IMR-90 (cell line): ENCODE measurements at regions not wholly inside any gene's neighbourhood (a gene's known extent, or its start where the extent isn't known, plus 50 kb on each side); places are given as distances from the start of the nearest gene placed in this dataset.

ENCODE experiments used
- ATAC-seq: fragments of 200-7000 bp; cut with Tn5 transposase; 2 replicates; pipeline ENCODE4 v1.9.1; 2020; ENCODE audit warnings: low read depth, mild to moderate bottlenecking, moderate library complexity
- BruUV-seq: library from RNA; stranded (reverse); fragments of 400-500 nt; replicated peaks from 2 replicates; lab custom pipeline; 2021; lab: Mats Ljungman, UMichigan
- CTCF ChIA-PET: fragments of 300-600 bp; formaldehyde crosslinking; extraction: SDS; loops from one replicate; lab custom pipeline; 2021; ENCODE audit warnings: antibody characterized with exemption; lab: Yijun Ruan, JAX
- POLR2A ChIA-PET: fragments of 300-600 bp; sonication (Branson Sonifier 250); formaldehyde crosslinking; loops from one replicate; lab custom pipeline; 2022; ENCODE audit warnings: antibody characterized with exemption; ENCODE audit not compliant: unreplicated experiment; lab: Charles Lee
- DNase-seq: peaks from one replicate; pipeline ENCODE4 v3.0.0; 2013
- H2AFZ ChIP-seq: replicated peaks from 2 replicates; pipeline ENCODE3; 2013; ENCODE audit warnings: low read length, mild to moderate bottlenecking; ENCODE audit not compliant: poor library complexity
- H2AK5ac ChIP-seq: 2 replicates; pipeline ENCODE4 v1.6.1; 2013; ENCODE audit warnings: low read depth, low read length, inconsistent platforms
- H2AK9ac ChIP-seq: replicated peaks from 2 replicates; pipeline ENCODE3; 2013; ENCODE audit warnings: mild to moderate bottlenecking, low read depth, low read length, moderate library complexity; ENCODE audit not compliant: poor library complexity
- H2BK120ac ChIP-seq: 2 replicates; pipeline ENCODE4 v1.6.1; 2013; ENCODE audit warnings: low read depth, low read length, inconsistent platforms
- H2BK15ac ChIP-seq: 3 replicates; pipeline ENCODE4 v1.6.1; 2013; ENCODE audit warnings: low read depth, low read length, inconsistent platforms
- H2BK20ac ChIP-seq: 2 replicates; pipeline ENCODE4 v1.6.1; 2013; ENCODE audit warnings: low read depth, mild to moderate bottlenecking, inconsistent platforms, low read length, moderate library complexity
- H2BK5ac ChIP-seq: 2 replicates; pipeline ENCODE4 v1.6.1; 2013; ENCODE audit warnings: mild to moderate bottlenecking, low read depth, low read length, inconsistent platforms; ENCODE audit not compliant: poor library complexity, severe bottlenecking
- H3K14ac ChIP-seq: replicated peaks from 2 replicates; pipeline ENCODE4 v1.6.1; 2013; ENCODE audit warnings: low read depth, low read length, inconsistent platforms
- H3K18ac ChIP-seq: 2 replicates; pipeline ENCODE4 v1.6.1; 2013; ENCODE audit warnings: low read depth, low read length, control low read depth
- H3K23ac ChIP-seq: 2 replicates; pipeline ENCODE4 v1.6.1; 2013; ENCODE audit warnings: low read depth, low read length, inconsistent platforms
- H3K27ac ChIP-seq: 2 replicates; pipeline ENCODE4 v1.5.1; 2013; ENCODE audit warnings: mild to moderate bottlenecking, control low read depth, low read length; ENCODE audit not compliant: insufficient read depth
- H3K27me3 ChIP-seq: 2 replicates; pipeline ENCODE4 v1.6.1; 2013; ENCODE audit warnings: low read length; ENCODE audit not compliant: control insufficient read depth, insufficient read depth
- H3K36me3 ChIP-seq: 2 replicates; pipeline ENCODE4 v1.6.1; 2013; ENCODE audit warnings: low read length, mixed read lengths; ENCODE audit not compliant: control insufficient read depth, insufficient read depth
- H3K4ac ChIP-seq: 2 replicates; pipeline ENCODE4 v1.6.1; 2013; ENCODE audit warnings: low read depth, low read length, inconsistent platforms
- H3K4me1 ChIP-seq: 2 replicates; pipeline ENCODE4 v1.6.1; 2013; ENCODE audit warnings: low read length, mixed read lengths; ENCODE audit not compliant: control insufficient read depth, insufficient read depth
- H3K4me2 ChIP-seq: 2 replicates; pipeline ENCODE4 v1.6.1; 2013; ENCODE audit warnings: low read depth, mild to moderate bottlenecking, control low read depth, low read length, moderate library complexity
- H3K4me3 ChIP-seq: 2 replicates; pipeline ENCODE4 v1.5.1; 2013; ENCODE audit warnings: low read depth, mild to moderate bottlenecking, control low read depth, low read length, moderate library complexity; ENCODE audit not compliant: insufficient read depth
- H3K56ac ChIP-seq: 2 replicates; pipeline ENCODE4 v1.6.1; 2013; ENCODE audit warnings: low read length, inconsistent platforms; ENCODE audit not compliant: insufficient read depth; ENCODE audit errors: extremely low read depth
- H3K79me1 ChIP-seq, 2 experiments: 2 replicates each; pipeline ENCODE4 v1.6.1; 2013; ENCODE audit warnings: low read length in 2 of 2, inconsistent platforms in 1 of 2, low read depth in 1 of 2
- H3K9ac ChIP-seq: 2 replicates; pipeline ENCODE4 v1.6.1; 2013; ENCODE audit warnings: low read depth, low read length, control low read depth
- H3K9me1 ChIP-seq: 2 replicates; pipeline ENCODE4 v1.6.1; 2013; ENCODE audit warnings: low read length, inconsistent platforms; ENCODE audit not compliant: insufficient read depth
- H3K9me3 ChIP-seq: 2 replicates; pipeline ENCODE4 v1.6.1; 2013; ENCODE audit warnings: low read length; ENCODE audit not compliant: control insufficient read depth, insufficient read depth
- H4K20me1 ChIP-seq: 2 replicates; pipeline ENCODE4 v1.6.1; 2013; ENCODE audit warnings: low read length, inconsistent platforms; ENCODE audit not compliant: insufficient read depth
- H4K5ac ChIP-seq: 2 replicates; pipeline ENCODE4 v1.6.1; 2013; ENCODE audit warnings: mild to moderate bottlenecking, low read depth, low read length, control low read depth
- H4K8ac ChIP-seq, 2 experiments: 2 replicates each; pipeline ENCODE4 v1.6.1; 2013; ENCODE audit warnings: low read depth in 2 of 2, low read length in 2 of 2, control low read depth in 1 of 2, inconsistent platforms in 1 of 2
- H4K91ac ChIP-seq: 2 replicates; pipeline ENCODE4 v1.6.1; 2013; ENCODE audit warnings: low read depth, low read length, inconsistent platforms; ENCODE audit not compliant: insufficient read depth
- BHLHE40 ChIP-seq: fragments of 150-350 bp; IDR thresholded peaks from 2 replicates; pipeline ENCODE4 v1.6.1; 2016; ENCODE audit warnings: mild to moderate bottlenecking, low read depth, low read length
- CEBPB ChIP-seq: IDR thresholded peaks from 2 replicates; pipeline ENCODE4 v1.6.1; 2012; ENCODE audit warnings: low read depth, low read length, improper control_type of control experiment
- CHD1 ChIP-seq: IDR thresholded peaks from 2 replicates; pipeline ENCODE4 v1.6.1; 2012; ENCODE audit warnings: low read depth, low read length, improper control_type of control experiment
- CTCF ChIP-seq: conservative IDR thresholded peaks from 2 replicates; pipeline ENCODE4 v1.5.1; 2012; ENCODE audit warnings: mild to moderate bottlenecking, low read depth, low read length, improper control_type of control experiment
- ELK1 ChIP-seq: fragments of 150-350 bp; IDR thresholded peaks from 2 replicates; pipeline ENCODE4 v1.6.1; 2016; ENCODE audit warnings: low read depth, mild to moderate bottlenecking, low read length, moderate library complexity, borderline replicate concordance
- FOS ChIP-seq: fragments of 150-350 bp; IDR thresholded peaks from 2 replicates; pipeline ENCODE4 v1.6.1; 2016; ENCODE audit warnings: low read depth, low read length
- MAFK ChIP-seq: IDR thresholded peaks from 2 replicates; pipeline ENCODE4 v1.6.1; 2012; ENCODE audit warnings: low read depth, low read length, improper control_type of control experiment
- MAZ ChIP-seq: IDR thresholded peaks from 2 replicates; pipeline ENCODE4 v1.6.1; 2012; ENCODE audit warnings: low read depth, mild to moderate bottlenecking, low read length, improper control_type of control experiment, moderate library complexity, borderline replicate concordance
- MXI1 ChIP-seq: IDR thresholded peaks from 2 replicates; pipeline ENCODE4 v1.6.1; 2012; ENCODE audit warnings: low read depth, mild to moderate bottlenecking, low read length, moderate library complexity, borderline replicate concordance
- NFE2L2 ChIP-seq: fragments of 150-350 bp; IDR thresholded peaks from 2 replicates; pipeline ENCODE4 v1.6.1; 2016; ENCODE audit warnings: low read depth, mild to moderate bottlenecking, low read length
- POLR2A ChIP-seq: IDR thresholded peaks from 2 replicates; pipeline ENCODE4 v1.6.1; 2012; ENCODE audit warnings: mild to moderate bottlenecking, low read depth, low read length
- RAD21 ChIP-seq: IDR thresholded peaks from 2 replicates; pipeline ENCODE4 v1.6.1; 2012; ENCODE audit warnings: low read length, improper control_type of control experiment
- RCOR1 ChIP-seq: IDR thresholded peaks from 2 replicates; pipeline ENCODE4 v1.6.1; 2012; ENCODE audit warnings: mild to moderate bottlenecking, low read length, improper control_type of control experiment; ENCODE audit not compliant: insufficient replicate concordance
- RFX5 ChIP-seq: IDR thresholded peaks from 2 replicates; pipeline ENCODE4 v1.8.0; 2012; ENCODE audit warnings: low read depth, mild to moderate bottlenecking, low read length, moderate library complexity
- SMC3 ChIP-seq: fragments of 150-350 bp; IDR thresholded peaks from 2 replicates; pipeline ENCODE4 v1.6.1; 2016; ENCODE audit warnings: low read depth, mild to moderate bottlenecking, antibody characterized with exemption, low read length, moderate library complexity
- USF2 ChIP-seq: fragments of 150-350 bp; IDR thresholded peaks from 2 replicates; pipeline ENCODE4 v1.6.1; 2017; ENCODE audit warnings: mild to moderate bottlenecking, antibody characterized with exemption, low read length, low read depth
- WGBS, 2 experiments: methylation state at CpG; one replicate each; pipeline versions ENCODE4 v1.1.5 to v1.1.7; 2013; ENCODE audit warnings: missing lambda C conversion rate in 2 of 2; ENCODE audit not compliant: insufficient read length in 1 of 2; ENCODE audit errors: extremely low coverage in 2 of 2; 5-methylcytosine and 5-hydroxymethylcytosine counted together
- dilution Hi-C: fragments of 300-500 bp; cut with HindIII; formaldehyde crosslinking; loops from one replicate; pipeline ENCODE4 v1.14.3; 2018; ENCODE audit warnings: low sequenced_read_pairs; ENCODE audit not compliant: unreplicated experiment
- in situ Hi-C: fragments of 300-500 bp; cut with MboI; formaldehyde crosslinking; loops from 3 replicates; pipeline ENCODE4 v1.14.3; 2019; ENCODE audit warnings: low sequenced_read_pairs, inconsistent platforms, mixed read lengths
- intact Hi-C: fragments of 100-400 bp; cut with micrococcal nuclease; formaldehyde crosslinking; loops from 2 replicates; pipeline ENCODE4 v1.10.0; 2022

DNA sequence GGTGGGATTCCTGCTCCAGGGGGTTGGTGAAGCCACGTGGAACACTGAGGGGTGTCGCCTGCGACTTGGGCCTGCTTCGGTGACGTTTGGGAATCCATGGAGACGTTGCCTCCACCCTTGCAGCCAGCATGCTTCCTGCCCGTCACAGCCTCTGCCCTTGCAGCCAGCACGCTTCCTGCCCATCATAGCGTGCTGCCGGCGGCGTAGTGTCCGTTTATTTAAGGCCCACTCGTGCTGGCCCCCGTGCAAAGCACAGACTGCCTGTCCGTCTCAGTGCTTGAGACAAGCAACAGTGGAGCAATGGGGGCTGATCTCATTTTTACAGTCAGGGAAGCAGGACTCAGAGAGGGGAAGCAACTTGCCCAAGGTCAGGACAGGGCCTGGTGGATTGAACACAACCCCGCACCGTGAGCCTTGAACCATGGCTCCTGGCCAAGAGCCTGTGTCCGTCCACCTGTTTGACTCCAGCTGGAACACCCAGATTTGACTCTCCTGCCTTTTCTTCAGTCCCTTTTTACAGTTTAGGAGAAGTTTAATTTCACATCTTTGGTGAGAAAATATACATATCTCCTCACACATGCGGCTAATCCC, 149.6 kb downstream of the TEX29 start:
- no peak overlapping the region for H3K4ac ChIP-seq
- H4K20me1 ChIP-seq, result no peaks in the 10 kb centered on the region
- no peak overlapping the region for H2BK20ac ChIP-seq
- no peak overlapping the region for H3K14ac ChIP-seq
- intact Hi-C loops, result loop anchor here (10.0 kb wide), 1 partner anchor 1405 kb away; no protein-coding TSS in a partner anchor
- no peaks in the 10 kb centered on the region for H3K9me1 ChIP-seq
- in situ Hi-C loops, result loop anchor here (5.0 kb wide), 2 partner anchors 972 to 1137 kb away; no protein-coding TSS in a partner anchor
- H3K9ac ChIP-seq, result no peak overlapping the region
- ATAC-seq (no peak), DNase-seq (no peak)
- H4K5ac ChIP-seq, result no peak overlapping the region
- ChIA-PET CTCF (no interaction called here), POLR2A (no interaction called here)
- no peaks in the 10 kb centered on the region for H3K36me3 ChIP-seq
- no peak overlapping the region for H3K4me2 ChIP-seq
- no peak overlapping the region for H2AK5ac ChIP-seq
- no peak overlapping the region for H2BK120ac ChIP-seq
- no peak overlapping the region for H3K23ac ChIP-seq
- no peak overlapping the region for H3K18ac ChIP-seq
- no peak overlapping the region for H4K8ac ChIP-seq
- no peaks in the 10 kb centered on the region for H3K79me1 ChIP-seq
- no peak overlapping the region for H3K27ac ChIP-seq
- no peak overlapping the region for H3K56ac ChIP-seq
- H2BK5ac ChIP-seq, result no peak overlapping the region
- TF ChIP-seq RAD21 (no peak), SMC3 (no peak), RCOR1 (no peak), POLR2A (no peak), CTCF (no peak), MAFK (no peak), RFX5 (no peak), FOS (no peak), MXI1 (no peak), BHLHE40 (no peak), ELK1 (no peak), NFE2L2 (no peak), CHD1 (no peak), MAZ (no peak), USF2 (no peak), CEBPB (no peak)
- H3K9me3 ChIP-seq, result 0 out of 2 replicates have a peak, but pooled peaks cover 2% of the 10 kb centered on the region
- no peak overlapping the region for H2AK9ac ChIP-seq
- no peak overlapping the region for H4K91ac ChIP-seq
- H2BK15ac ChIP-seq, result no peak overlapping the region
- no peaks in the 10 kb centered on the region for H3K27me3 ChIP-seq
- dilution Hi-C loops, result no loop called here
- H3K4me3 ChIP-seq, result no peak overlapping the region
- WGBS, 2 experiments, result 33% methylated on average over 1 of the region's 20 CpGs; no CpG with 5 or more reads in 1 of the 2 experiments
- no TSS peak for BruUV-seq
- no peaks in the 10 kb centered on the region for H3K4me1 ChIP-seq
- H2AFZ ChIP-seq, result no peak overlapping the region
